HepG2 (cell line): ENCODE measurements at regions not wholly inside any gene's neighbourhood (a gene's known extent, or its start where the extent isn't known, plus 50 kb on each side); places are given as distances from the start of the nearest gene placed in this dataset.
A peak's percentile ranks its signal among the peaks of the same experiment; 100 is the strongest.

Experiments used
- ATAC-seq: fragments of 200-7000 bp; cut with Tn5 transposase; 3 replicates; pipeline ENCODE4 v1.9.1; 2020; ENCODE audit warnings: mild to moderate bottlenecking, moderate library complexity
- BruUV-seq: library from RNA; stranded (reverse); fragments of 400-500 nt; replicated peaks from 2 replicates; lab custom pipeline; 2021; lab: Mats Ljungman, UMichigan
- CTCF ChIA-PET: fragments of 300-600 bp; formaldehyde crosslinking; extraction: SDS; loops from one replicate; lab custom pipeline; 2021; ENCODE audit warnings: low total read pairs, inconsistent platforms, low intra/inter-chr PET ratio; lab: Yijun Ruan, JAX
- POLR2A ChIA-PET: fragments of 350-600 bp; sonication (Branson Sonifier 250); formaldehyde crosslinking; loops from one replicate; lab custom pipeline; 2020; ENCODE audit warnings: antibody characterized with exemption, inconsistent platforms; lab: Yijun Ruan, JAX
- DNase-seq: peaks from one replicate; pipeline ENCODE4 v3.0.0-alpha.2; 2015; ENCODE audit warnings: low spot score
- FAIRE-seq: peaks from 3 replicates; lab custom pipeline; 2011; peaks lifted over from hg19 to GRCh38; lab: Jason Lieb, UNC
- H2AFZ ChIP-seq: one replicate; pipeline ENCODE4 v1.6.1; 2011; ENCODE audit warnings: low read length, inconsistent platforms
- H3K27ac ChIP-seq: fragments of 300-600 bp; 3 replicates; pipeline ENCODE4 v1.8.0; 2011; ENCODE audit warnings: mixed run types, mild to moderate bottlenecking, mixed read lengths, low read length, inconsistent platforms; ENCODE audit not compliant: insufficient read depth; ENCODE audit errors: extremely low read length
- H3K27me3 ChIP-seq, 2 experiments: fragments of 200-600 bp in 1 of 2; 2 replicates in 1 of 2; 3 replicates in 1 of 2; pipeline versions ENCODE4 v1.6.0 to v1.8.0; 2011; ENCODE audit warnings: low read length in 2 of 2, mild to moderate bottlenecking in 2 of 2, moderate library complexity in 2 of 2, inconsistent platforms in 1 of 2; ENCODE audit not compliant: insufficient read depth in 2 of 2, control insufficient read depth in 1 of 2
- H3K36me3 ChIP-seq, 2 experiments: fragments of 200-600 bp in 1 of 2; replicated peaks in 1 of 2; 2 replicates in 1 of 2; 3 replicates in 1 of 2; pipeline versions ENCODE4 v1.5.1 to v1.8.0; 2011; ENCODE audit warnings: low read length in 2 of 2, inconsistent platforms in 1 of 2; ENCODE audit not compliant: insufficient read depth in 2 of 2, control insufficient read depth in 1 of 2
- H3K4me1 ChIP-seq: 2 replicates; pipeline ENCODE4 v1.5.1; 2012; ENCODE audit warnings: low read length, inconsistent platforms; ENCODE audit not compliant: insufficient read depth
- H3K4me2 ChIP-seq: 2 replicates; pipeline ENCODE4 v1.6.0; 2011; ENCODE audit warnings: low read depth, low read length, inconsistent platforms
- H3K4me3 ChIP-seq, 3 experiments: fragments of 200-600 bp in 1 of 3; sonication (generic), shearing (Covaris generic) in 1 of 3; replicated peaks in 1 of 3; 2 replicates each; pipeline ENCODE4 v1.5.1; 2011 to 2016; ENCODE audit warnings: low read length in 3 of 3, inconsistent platforms in 2 of 3, low read depth in 2 of 3, mild to moderate bottlenecking in 2 of 3, control low read depth in 1 of 3, mixed read lengths in 1 of 3; ENCODE audit not compliant: insufficient read depth in 1 of 3
- H3K79me2 ChIP-seq: one replicate; pipeline ENCODE4 v1.6.1; 2011; ENCODE audit warnings: low read length, inconsistent platforms; ENCODE audit not compliant: insufficient read depth
- H3K9ac ChIP-seq: 2 replicates; pipeline ENCODE4 v1.6.0; 2011; ENCODE audit warnings: mild to moderate bottlenecking, low read depth, low read length, inconsistent platforms; ENCODE audit not compliant: insufficient read depth
- H3K9me3 ChIP-seq: 2 replicates; pipeline ENCODE4 v1.5.1; 2012; ENCODE audit warnings: mild to moderate bottlenecking, low read length
- H4K20me1 ChIP-seq: 2 replicates; pipeline ENCODE4 v1.6.0; 2011; ENCODE audit warnings: inconsistent platforms, mild to moderate bottlenecking, low read length, moderate library complexity; ENCODE audit not compliant: insufficient read depth
- CENPT ChIP-seq: sonication (generic); formaldehyde crosslinking; IDR thresholded peaks from 2 replicates; pipeline ENCODE4 v1.8.0; 2022; ENCODE audit warnings: low read depth, mild to moderate bottlenecking, moderate library complexity, missing genetic modification reagents
- MAFG ChIP-seq: sonication (generic); formaldehyde crosslinking; IDR thresholded peaks from 2 replicates; pipeline ENCODE4 v1.5.1; 2020; ENCODE audit warnings: mild to moderate bottlenecking, missing genetic modification reagents
- MYNN ChIP-seq: sonication (generic); formaldehyde crosslinking; IDR thresholded peaks from 2 replicates; pipeline ENCODE4 v1.4.0; 2020; ENCODE audit warnings: mild to moderate bottlenecking, low read depth, missing genetic modification reagents
- SNAPC4 ChIP-seq: sonication (generic); formaldehyde crosslinking; IDR thresholded peaks from 2 replicates; pipeline ENCODE4 v1.4.0; 2020; ENCODE audit warnings: mild to moderate bottlenecking, missing genetic modification reagents
- STAG1 ChIP-seq: sonication (generic); formaldehyde crosslinking; IDR thresholded peaks from 2 replicates; pipeline ENCODE4 v1.4.0; 2020; ENCODE audit warnings: missing genetic modification reagents
- ZKSCAN1 ChIP-seq: fragments of 150-350 bp; IDR thresholded peaks from 2 replicates; pipeline ENCODE4 v1.6.1; 2014; ENCODE audit warnings: low read length
- ZNF724P ChIP-seq: sonication (generic); formaldehyde crosslinking; IDR thresholded peaks from 2 replicates; pipeline ENCODE4 v1.8.0; 2022; ENCODE audit warnings: missing genetic modification reagents, borderline replicate concordance
- ZNF782 ChIP-seq: sonication (generic); formaldehyde crosslinking; IDR thresholded peaks from 2 replicates; pipeline ENCODE4 v1.4.0; 2020; ENCODE audit warnings: missing genetic modification reagents, mild to moderate bottlenecking, borderline replicate concordance
- WGBS: methylation state at CpG from one replicate; pipeline ENCODE4 v1.1.6; 2017; ENCODE audit warnings: low lambda C conversion rate; 5-methylcytosine and 5-hydroxymethylcytosine counted together
- in situ Hi-C: cut with HindIII; loops from 2 replicates; pipeline ENCODE4 v1.10.0; 2017; ENCODE audit warnings: low pct_unique_long_range_greater_than_20kb; ENCODE audit not compliant: extremely low pct_ligation_motif_present
- intact Hi-C: fragments of 100-400 bp; cut with micrococcal nuclease; formaldehyde crosslinking; loops from one replicate; pipeline ENCODE4 v1.10.0; 2022; ENCODE audit not compliant: unreplicated experiment
- TF ChIP-seq, protein P1 (sequence below): sonication (generic); formaldehyde crosslinking; IDR thresholded peaks from 2 replicates; pipeline ENCODE4 v1.5.0; 2020; ENCODE audit warnings: mild to moderate bottlenecking, missing genetic modification reagents, moderate library complexity
- TF ChIP-seq, protein P2 (sequence below): sonication (generic); formaldehyde crosslinking; IDR thresholded peaks from 2 replicates; pipeline ENCODE4 v1.5.0; 2020; ENCODE audit warnings: mild to moderate bottlenecking, low read depth, missing genetic modification reagents, borderline replicate concordance
- TF ChIP-seq, protein P3 (sequence below): sonication (generic); formaldehyde crosslinking; IDR thresholded peaks from 2 replicates; pipeline ENCODE4 v1.5.1; 2020; ENCODE audit warnings: mild to moderate bottlenecking, missing genetic modification reagents

GRCh38 chr3:76107935-76108570, 322.7 kb upstream of the ZNF717 start:
- ATAC-seq (peak; percentile 46; the same call in 1 of the 3 replicates), DNase-seq (peak; percentile 1)
- 1% methylated on average over 5 of the region's 5 CpGs for WGBS
- no peaks in the 10 kb centered on the region for H4K20me1 ChIP-seq
- no peak overlapping the region for H3K9ac ChIP-seq
- BruUV-seq, result no TSS peak
- H2AFZ ChIP-seq, result no peak overlapping the region
- no peaks in the 10 kb centered on the region for H3K9me3 ChIP-seq
- H3K36me3 ChIP-seq, result no peaks in the 10 kb centered on the region
- TF ChIP-seq, protein P1, sequence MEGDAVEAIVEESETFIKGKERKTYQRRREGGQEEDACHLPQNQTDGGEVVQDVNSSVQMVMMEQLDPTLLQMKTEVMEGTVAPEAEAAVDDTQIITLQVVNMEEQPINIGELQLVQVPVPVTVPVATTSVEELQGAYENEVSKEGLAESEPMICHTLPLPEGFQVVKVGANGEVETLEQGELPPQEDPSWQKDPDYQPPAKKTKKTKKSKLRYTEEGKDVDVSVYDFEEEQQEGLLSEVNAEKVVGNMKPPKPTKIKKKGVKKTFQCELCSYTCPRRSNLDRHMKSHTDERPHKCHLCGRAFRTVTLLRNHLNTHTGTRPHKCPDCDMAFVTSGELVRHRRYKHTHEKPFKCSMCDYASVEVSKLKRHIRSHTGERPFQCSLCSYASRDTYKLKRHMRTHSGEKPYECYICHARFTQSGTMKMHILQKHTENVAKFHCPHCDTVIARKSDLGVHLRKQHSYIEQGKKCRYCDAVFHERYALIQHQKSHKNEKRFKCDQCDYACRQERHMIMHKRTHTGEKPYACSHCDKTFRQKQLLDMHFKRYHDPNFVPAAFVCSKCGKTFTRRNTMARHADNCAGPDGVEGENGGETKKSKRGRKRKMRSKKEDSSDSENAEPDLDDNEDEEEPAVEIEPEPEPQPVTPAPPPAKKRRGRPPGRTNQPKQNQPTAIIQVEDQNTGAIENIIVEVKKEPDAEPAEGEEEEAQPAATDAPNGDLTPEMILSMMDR (CRISPR knock-in tag), result peak; percentile 55
- TF ChIP-seq ZNF724P (CRISPR knock-in tag) (no peak), MAFG (CRISPR knock-in tag) (no peak), STAG1 (peak; percentile 44; the same call in 1 of the 2 replicates), CENPT (CRISPR knock-in tag) (no peak), SNAPC4 (CRISPR knock-in tag) (no peak), ZKSCAN1 (no peak), ZNF782 (CRISPR knock-in tag) (no peak), MYNN (no peak)
- TF ChIP-seq, protein P2, sequence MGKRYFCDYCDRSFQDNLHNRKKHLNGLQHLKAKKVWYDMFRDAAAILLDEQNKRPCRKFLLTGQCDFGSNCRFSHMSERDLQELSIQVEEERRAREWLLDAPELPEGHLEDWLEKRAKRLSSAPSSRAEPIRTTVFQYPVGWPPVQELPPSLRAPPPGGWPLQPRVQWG (CRISPR knock-in tag), result no peak
- TF ChIP-seq, protein P3, sequence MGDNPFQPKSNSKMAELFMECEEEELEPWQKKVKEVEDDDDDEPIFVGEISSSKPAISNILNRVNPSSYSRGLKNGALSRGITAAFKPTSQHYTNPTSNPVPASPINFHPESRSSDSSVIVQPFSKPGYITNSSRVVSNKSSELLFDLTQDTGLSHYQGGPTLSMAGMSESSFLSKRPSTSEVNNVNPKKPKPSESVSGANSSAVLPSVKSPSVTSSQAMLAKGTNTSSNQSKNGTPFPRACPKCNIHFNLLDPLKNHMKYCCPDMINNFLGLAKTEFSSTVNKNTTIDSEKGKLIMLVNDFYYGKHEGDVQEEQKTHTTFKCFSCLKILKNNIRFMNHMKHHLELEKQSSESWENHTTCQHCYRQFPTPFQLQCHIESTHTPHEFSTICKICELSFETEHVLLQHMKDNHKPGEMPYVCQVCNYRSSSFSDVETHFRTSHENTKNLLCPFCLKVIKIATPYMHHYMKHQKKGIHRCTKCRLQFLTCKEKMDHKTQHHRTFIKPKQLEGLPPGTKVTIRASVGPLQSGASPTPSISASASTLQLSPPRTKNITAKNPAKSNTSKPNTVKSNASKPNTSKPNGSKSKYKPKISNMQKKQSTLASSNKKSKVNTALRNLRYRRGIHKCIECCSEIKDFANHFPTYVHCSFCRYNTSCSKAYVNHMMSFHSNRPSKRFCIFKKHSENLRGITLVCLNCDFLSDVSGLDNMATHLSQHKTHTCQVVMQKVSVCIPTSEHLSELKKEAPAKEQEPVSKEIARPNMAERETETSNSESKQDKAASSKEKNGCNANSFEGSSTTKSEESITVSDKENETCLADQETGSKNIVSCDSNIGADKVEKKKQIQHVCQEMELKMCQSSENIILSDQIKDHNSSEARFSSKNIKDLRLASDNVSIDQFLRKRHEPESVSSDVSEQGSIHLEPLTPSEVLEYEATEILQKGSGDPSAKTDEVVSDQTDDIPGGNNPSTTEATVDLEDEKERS (CRISPR knock-in tag), result no peak
- TF ChIP-seq, all 625 proteins: peak for 2
- ChIA-PET POLR2A (no interaction called here), CTCF (no interaction called here)
- intact Hi-C loops (no loop called here), in situ Hi-C loops (no loop called here)
- H3K4me1 ChIP-seq, result no peaks in the 10 kb centered on the region
- no peak overlapping the region for H3K4me3 ChIP-seq
- H3K27me3 ChIP-seq, result no peaks in the 10 kb centered on the region
- no peak overlapping the region for H3K4me2 ChIP-seq
- FAIRE-seq, result peak; percentile 28
- no peak overlapping the region for H3K27ac ChIP-seq
- H3K79me2 ChIP-seq, result no peaks in the 10 kb centered on the region
